Smooth muscle cell (in vitro differentiated cells): ENCODE measurements at regions not wholly inside any gene's neighbourhood (a gene's known extent, or its start where the extent isn't known, plus 50 kb on each side); places are given as distances from the start of the nearest gene placed in this dataset.

Experiments
- DNase-seq: peaks from one replicate; lab custom pipeline; 2025; ENCODE audit not compliant: unreplicated experiment; lab: John Stamatoyannopoulos, UW
- H2AFZ ChIP-seq: fragments of 200-600 bp; sonication (generic); 2 replicates; pipeline ENCODE4 v1.6.0; 2016; ENCODE audit warnings: antibody characterized with exemption, low read depth, mild to moderate bottlenecking
- H3F3A ChIP-seq: fragments of 200-600 bp; sonication (generic); 2 replicates; pipeline ENCODE4 v1.6.0; 2017; ENCODE audit warnings: antibody characterized with exemption, low read depth
- H3K27ac ChIP-seq: fragments of 200-600 bp; sonication (generic); 2 replicates; pipeline ENCODE4 v1.5.1; 2016; ENCODE audit warnings: low read depth, mild to moderate bottlenecking
- H3K27me3 ChIP-seq: fragments of 200-600 bp; sonication (generic); 2 replicates; pipeline ENCODE4 v1.6.1; 2016; ENCODE audit warnings: low read depth, mild to moderate bottlenecking
- H3K36me3 ChIP-seq: fragments of 200-600 bp; sonication (generic); 2 replicates; pipeline ENCODE4 v1.5.1; 2016; ENCODE audit warnings: low read depth
- H3K4me1 ChIP-seq: fragments of 200-600 bp; sonication (generic); 2 replicates; pipeline ENCODE4 v1.5.1; 2016; ENCODE audit warnings: low read depth
- H3K4me2 ChIP-seq: fragments of 200-600 bp; sonication (generic); 2 replicates; pipeline ENCODE4 v1.6.0; 2016; ENCODE audit warnings: mild to moderate bottlenecking
- H3K4me3 ChIP-seq: fragments of 200-600 bp; sonication (generic); 2 replicates; pipeline ENCODE4 v1.5.1; 2016; ENCODE audit warnings: mild to moderate bottlenecking
- H3K79me2 ChIP-seq: fragments of 200-600 bp; sonication (generic); 2 replicates; pipeline ENCODE4 v1.6.0; 2016; ENCODE audit warnings: low read depth, mild to moderate bottlenecking
- H3K9ac ChIP-seq: fragments of 200-600 bp; sonication (generic); 2 replicates; pipeline ENCODE4 v1.6.0; 2016; ENCODE audit warnings: low read depth
- H3K9me3 ChIP-seq: fragments of 200-600 bp; sonication (generic); replicated peaks from 2 replicates; pipeline ENCODE4 v1.5.1; 2016; ENCODE audit warnings: low read depth
- H4K20me1 ChIP-seq: fragments of 200-600 bp; sonication (generic); 2 replicates; pipeline ENCODE4 v1.6.0; 2016; ENCODE audit warnings: low read depth
- CTCF ChIP-seq: fragments of 200-600 bp; sonication (generic); IDR thresholded peaks from 2 replicates; pipeline ENCODE4 v1.5.1; 2017; ENCODE audit warnings: borderline replicate concordance, mild to moderate bottlenecking, antibody characterized with exemption; ENCODE audit not compliant: insufficient read depth, poor library complexity, severe bottlenecking
- WGBS: methylation state at CpG from one replicate; pipeline ENCODE4 v1.1.7; 2016; ENCODE audit warnings: low lambda C conversion rate; 5-methylcytosine and 5-hydroxymethylcytosine counted together

DNA sequence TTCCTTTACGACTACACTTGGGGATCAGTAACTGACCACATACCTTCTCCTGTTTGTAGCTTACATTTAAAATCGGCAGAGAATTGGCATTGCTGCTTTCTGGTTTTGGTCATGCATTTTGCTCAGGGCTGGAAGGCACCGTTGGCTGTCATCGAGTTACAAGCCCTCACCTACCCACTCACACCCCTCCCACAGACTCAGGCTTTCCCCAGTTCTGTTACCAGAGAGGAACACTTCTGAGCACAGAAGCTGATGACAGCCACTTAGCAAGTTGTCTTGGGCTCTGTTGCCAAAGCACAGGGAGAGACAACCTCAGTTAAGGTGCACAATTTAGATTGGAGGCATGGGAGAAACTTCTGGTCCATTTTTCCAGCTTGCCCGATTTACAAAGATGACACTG is 204.8 kb upstream of the TOPAZ1 start:
- no peaks in the 10 kb centered on the region for H3K79me2 ChIP-seq
- WGBS: 85% methylated on average over 5 of the region's 5 CpGs
- no peak for TF ChIP-seq CTCF
- H2AFZ ChIP-seq: no peak overlapping the region
- no peaks in the 10 kb centered on the region for H3K36me3 ChIP-seq
- H4K20me1 ChIP-seq: no peaks in the 10 kb centered on the region
- H3F3A ChIP-seq: no peaks in the 10 kb centered on the region
- H3K27ac ChIP-seq: no peak overlapping the region
- no peaks in the 10 kb centered on the region for H3K9me3 ChIP-seq
- no peak overlapping the region for H3K4me2 ChIP-seq
- H3K27me3 ChIP-seq: no peaks in the 10 kb centered on the region
- no peaks in the 10 kb centered on the region for H3K4me1 ChIP-seq
- no peak overlapping the region for H3K4me3 ChIP-seq
- no peak overlapping the region for H3K9ac ChIP-seq
- no peak for DNase-seq

GRCh38 chr3:44039006-44039405 is 202.7 kb upstream of the TOPAZ1 start:
- no peak for DNase-seq
- Histone ChIP-seq H3K36me3 (no peaks in the 10 kb centered on the region), H3K9ac (no peak overlapping the region), H3F3A (no peaks in the 10 kb centered on the region), H3K4me2 (no peak overlapping the region), H3K4me1 (no peaks in the 10 kb centered on the region), H3K4me3 (no peak overlapping the region), H4K20me1 (no peaks in the 10 kb centered on the region), H3K27ac (no peak overlapping the region), H3K9me3 (no peaks in the 10 kb centered on the region), H3K79me2 (no peaks in the 10 kb centered on the region), H3K27me3 (no peaks in the 10 kb centered on the region), H2AFZ (no peak overlapping the region)
- no peak for TF ChIP-seq CTCF
- WGBS: 80% methylated on average over 2 of the region's 2 CpGs

- Histone ChIP-seq H3K79me2 (no peaks in the 10 kb centered on the region), H3K36me3 (no peaks in the 10 kb centered on the region), H3F3A (no peaks in the 10 kb centered on the region), H3K27ac (no peak overlapping the region), H4K20me1 (no peaks in the 10 kb centered on the region), H3K4me2 (no peak overlapping the region), H2AFZ (no peak overlapping the region), H3K9ac (no peak overlapping the region), H3K4me3 (no peak overlapping the region), H3K9me3 (no peaks in the 10 kb centered on the region), H3K4me1 (no peaks in the 10 kb centered on the region), H3K27me3 (no peaks in the 10 kb centered on the region)
- no peak for DNase-seq
- TF ChIP-seq CTCF: no peak
- 67% methylated on average over 4 of the region's 4 CpGs for WGBS
Observed at GRCh38 chr3:44041726-44042125, 200.0 kb upstream of the TOPAZ1 start.

GRCh38 chr3:44042772-44043171 is 198.9 kb upstream of the TOPAZ1 start:
- Histone ChIP-seq H3K9ac (no peak overlapping the region), H4K20me1 (no peaks in the 10 kb centered on the region), H2AFZ (no peak overlapping the region), H3K27ac (no peak overlapping the region), H3K4me1 (no peaks in the 10 kb centered on the region), H3K4me2 (no peak overlapping the region), H3K36me3 (no peaks in the 10 kb centered on the region), H3F3A (no peaks in the 10 kb centered on the region), H3K4me3 (no peak overlapping the region), H3K9me3 (no peaks in the 10 kb centered on the region), H3K79me2 (no peaks in the 10 kb centered on the region), H3K27me3 (no peaks in the 10 kb centered on the region)
- DNase-seq: no peak
- 91% methylated on average over 4 of the region's 4 CpGs for WGBS
- TF ChIP-seq CTCF: no peak
